HepG2 (cell line): ENCODE measurements at regions not wholly inside any gene's neighbourhood (a gene's known extent, or its start where the extent isn't known, plus 50 kb on each side); places are given as distances from the start of the nearest gene placed in this dataset.

Experiments used
- ATAC-seq: fragments of 200-7000 bp; cut with Tn5 transposase; 3 replicates; pipeline ENCODE4 v1.9.1; 2020; ENCODE audit warnings: mild to moderate bottlenecking, moderate library complexity
- BruUV-seq: library from RNA; stranded (reverse); fragments of 400-500 nt; replicated peaks from 2 replicates; lab custom pipeline; 2021; lab: Mats Ljungman, UMichigan
- CTCF ChIA-PET: fragments of 300-600 bp; formaldehyde crosslinking; extraction: SDS; loops from one replicate; lab custom pipeline; 2021; ENCODE audit warnings: low total read pairs, inconsistent platforms, low intra/inter-chr PET ratio; lab: Yijun Ruan, JAX
- POLR2A ChIA-PET: fragments of 350-600 bp; sonication (Branson Sonifier 250); formaldehyde crosslinking; loops from one replicate; lab custom pipeline; 2020; ENCODE audit warnings: antibody characterized with exemption, inconsistent platforms; lab: Yijun Ruan, JAX
- DNase-seq: peaks from one replicate; pipeline ENCODE4 v3.0.0-alpha.2; 2015; ENCODE audit warnings: low spot score
- FAIRE-seq: peaks from 3 replicates; lab custom pipeline; 2011; peaks lifted over from hg19 to GRCh38; lab: Jason Lieb, UNC
- H2AFZ ChIP-seq: one replicate; pipeline ENCODE4 v1.6.1; 2011; ENCODE audit warnings: low read length, inconsistent platforms
- H3K27ac ChIP-seq: fragments of 300-600 bp; 3 replicates; pipeline ENCODE4 v1.8.0; 2011; ENCODE audit warnings: mixed run types, mild to moderate bottlenecking, mixed read lengths, low read length, inconsistent platforms; ENCODE audit not compliant: insufficient read depth; ENCODE audit errors: extremely low read length
- H3K27me3 ChIP-seq, 2 experiments: fragments of 200-600 bp in 1 of 2; 2 replicates in 1 of 2; 3 replicates in 1 of 2; pipeline versions ENCODE4 v1.6.0 to v1.8.0; 2011; ENCODE audit warnings: low read length in 2 of 2, mild to moderate bottlenecking in 2 of 2, moderate library complexity in 2 of 2, inconsistent platforms in 1 of 2; ENCODE audit not compliant: insufficient read depth in 2 of 2, control insufficient read depth in 1 of 2
- H3K36me3 ChIP-seq, 2 experiments: fragments of 200-600 bp in 1 of 2; replicated peaks in 1 of 2; 2 replicates in 1 of 2; 3 replicates in 1 of 2; pipeline versions ENCODE4 v1.5.1 to v1.8.0; 2011; ENCODE audit warnings: low read length in 2 of 2, inconsistent platforms in 1 of 2; ENCODE audit not compliant: insufficient read depth in 2 of 2, control insufficient read depth in 1 of 2
- H3K4me1 ChIP-seq: 2 replicates; pipeline ENCODE4 v1.5.1; 2012; ENCODE audit warnings: low read length, inconsistent platforms; ENCODE audit not compliant: insufficient read depth
- H3K4me2 ChIP-seq: 2 replicates; pipeline ENCODE4 v1.6.0; 2011; ENCODE audit warnings: low read depth, low read length, inconsistent platforms
- H3K4me3 ChIP-seq, 3 experiments: fragments of 200-600 bp in 1 of 3; sonication (generic), shearing (Covaris generic) in 1 of 3; replicated peaks in 1 of 3; 2 replicates each; pipeline ENCODE4 v1.5.1; 2011 to 2016; ENCODE audit warnings: low read length in 3 of 3, inconsistent platforms in 2 of 3, low read depth in 2 of 3, mild to moderate bottlenecking in 2 of 3, control low read depth in 1 of 3, mixed read lengths in 1 of 3; ENCODE audit not compliant: insufficient read depth in 1 of 3
- H3K79me2 ChIP-seq: one replicate; pipeline ENCODE4 v1.6.1; 2011; ENCODE audit warnings: low read length, inconsistent platforms; ENCODE audit not compliant: insufficient read depth
- H3K9ac ChIP-seq: 2 replicates; pipeline ENCODE4 v1.6.0; 2011; ENCODE audit warnings: mild to moderate bottlenecking, low read depth, low read length, inconsistent platforms; ENCODE audit not compliant: insufficient read depth
- H3K9me3 ChIP-seq: 2 replicates; pipeline ENCODE4 v1.5.1; 2012; ENCODE audit warnings: mild to moderate bottlenecking, low read length
- H4K20me1 ChIP-seq: 2 replicates; pipeline ENCODE4 v1.6.0; 2011; ENCODE audit warnings: inconsistent platforms, mild to moderate bottlenecking, low read length, moderate library complexity; ENCODE audit not compliant: insufficient read depth
- AFF4 ChIP-seq: sonication (generic); formaldehyde crosslinking; IDR thresholded peaks from 2 replicates; pipeline ENCODE4 v1.4.0; 2020; ENCODE audit warnings: missing genetic modification reagents
- AKAP8 ChIP-seq: sonication (generic); formaldehyde crosslinking; IDR thresholded peaks from 2 replicates; pipeline ENCODE4 v1.5.1; 2020; ENCODE audit warnings: mild to moderate bottlenecking, missing genetic modification reagents
- ARNT ChIP-seq: fragments of 450-650 bp; IDR thresholded peaks from 2 replicates; pipeline ENCODE4 v1.6.1; 2017
- MIER3 ChIP-seq: IDR thresholded peaks from 2 replicates; pipeline ENCODE4 v1.6.1; 2016; ENCODE audit warnings: missing compliant biosample characterization, borderline replicate concordance
- ZBTB10 ChIP-seq: sonication (generic); formaldehyde crosslinking; IDR thresholded peaks from 2 replicates; pipeline ENCODE4 v1.4.0; 2020; ENCODE audit warnings: missing genetic modification reagents, borderline replicate concordance
- ZFYVE20 ChIP-seq: sonication (generic); formaldehyde crosslinking; IDR thresholded peaks from 2 replicates; pipeline ENCODE4 v1.8.0; 2023; ENCODE audit warnings: low read depth, mild to moderate bottlenecking, moderate library complexity, missing genetic modification reagents, borderline replicate concordance
- ZMAT3 ChIP-seq: sonication (generic); formaldehyde crosslinking; conservative IDR thresholded peaks from 2 replicates; pipeline ENCODE4 v1.7.0; 2021; ENCODE audit warnings: missing genetic modification reagents
- ZNF101 ChIP-seq: sonication (generic); formaldehyde crosslinking; IDR thresholded peaks from 2 replicates; pipeline ENCODE4 v1.4.0; 2020; ENCODE audit warnings: mild to moderate bottlenecking, low read depth, missing genetic modification reagents, borderline replicate concordance
- ZNF569 ChIP-seq: sonication (generic); formaldehyde crosslinking; IDR thresholded peaks from 2 replicates; pipeline ENCODE4 v1.5.0; 2020; ENCODE audit warnings: mild to moderate bottlenecking, missing genetic modification reagents, moderate library complexity, borderline replicate concordance
- ZNF646 ChIP-seq: sonication (generic); formaldehyde crosslinking; IDR thresholded peaks from 2 replicates; pipeline ENCODE4 v1.9.0; 2021; ENCODE audit warnings: mild to moderate bottlenecking, missing genetic modification reagents
- WGBS: methylation state at CpG from one replicate; pipeline ENCODE4 v1.1.6; 2017; ENCODE audit warnings: low lambda C conversion rate; 5-methylcytosine and 5-hydroxymethylcytosine counted together
- in situ Hi-C: cut with HindIII; loops from 2 replicates; pipeline ENCODE4 v1.10.0; 2017; ENCODE audit warnings: low pct_unique_long_range_greater_than_20kb; ENCODE audit not compliant: extremely low pct_ligation_motif_present
- intact Hi-C: fragments of 100-400 bp; cut with micrococcal nuclease; formaldehyde crosslinking; loops from one replicate; pipeline ENCODE4 v1.10.0; 2022; ENCODE audit not compliant: unreplicated experiment

GRCh38 chr3:83670416-83670815 is 1288.4 kb upstream of the CADM2 start:
- ATAC-seq (no peak), FAIRE-seq (no peak), DNase-seq (no peak)
- in situ Hi-C loops: no loop called here
- Histone ChIP-seq H3K4me2 (no peak overlapping the region), H3K27me3 (no peaks in the 10 kb centered on the region), H3K4me3 (no peak overlapping the region), H3K9ac (no peak overlapping the region), H3K79me2 (no peaks in the 10 kb centered on the region), H4K20me1 (no peaks in the 10 kb centered on the region), H3K36me3 (no peaks in the 10 kb centered on the region), H3K27ac (no peak overlapping the region), H3K9me3 (no peaks in the 10 kb centered on the region), H2AFZ (no peak overlapping the region), H3K4me1 (no peaks in the 10 kb centered on the region)
- intact Hi-C loops: no loop called here
- CTCF ChIA-PET: no interaction called here
- POLR2A ChIA-PET: no interaction called here
- no TSS peak for BruUV-seq
- WGBS: 11% methylated on average over 1 of the region's 1 CpG
- TF ChIP-seq ZNF101 (CRISPR knock-in tag) (no peak), ZMAT3 (CRISPR knock-in tag) (no peak), ZNF569 (CRISPR knock-in tag) (no peak), AFF4 (CRISPR knock-in tag) (no peak), ZBTB10 (CRISPR knock-in tag) (no peak), ZNF646 (no peak), MIER3 (no peak), ARNT (no peak), ZFYVE20 (CRISPR knock-in tag) (no peak), AKAP8 (CRISPR knock-in tag) (no peak)
- TF ChIP-seq, all 625 proteins: peak for 0
